ENCODE measurements at regions not wholly inside any gene's neighbourhood (a gene's known extent, or its start where the extent isn't known, plus 50 kb on each side); places are given as distances from the start of the nearest gene placed in this dataset.

GRCh38 chr2:180573951-180574350, 406.5 kb upstream of the UBE2E3 start:
- no peak for TF ChIP-seq CTCF (IDR thresholded peaks at IDR 0.05; ENCODE audit: insufficient read depth, low read length, poor library complexity, severe bottlenecking)
- DNase-seq (ENCODE audit: low read depth) = peak; percentile 4
- Histone ChIP-seq H3K27me3 (ENCODE audit: control insufficient read depth, insufficient read depth, low read length) (no peaks in the 10 kb centered on the region), H3K36me3 (ENCODE audit: control insufficient read depth, insufficient read depth, low read length) (no peaks in the 10 kb centered on the region), H3K4me3 (ENCODE audit: low read depth, low read length) (no peak overlapping the region)

GRCh38 chr2:180572346-180572745, 408.1 kb upstream of the UBE2E3 start:
- no peaks in the 10 kb centered on the region for H3K36me3 ChIP-seq (ENCODE audit: control insufficient read depth, insufficient read depth, low read length)
- H3K4me3 ChIP-seq (ENCODE audit: low read depth, low read length) = no peak overlapping the region
- no peaks in the 10 kb centered on the region for H3K27me3 ChIP-seq (ENCODE audit: control insufficient read depth, insufficient read depth, low read length)
- TF ChIP-seq CTCF (IDR thresholded peaks at IDR 0.05; ENCODE audit: insufficient read depth, low read length, poor library complexity, severe bottlenecking) = no peak
- no peak for DNase-seq (ENCODE audit: low read depth)

- Histone ChIP-seq H3K36me3 (ENCODE audit: control insufficient read depth, insufficient read depth, low read length) (no peaks in the 10 kb centered on the region), H3K27me3 (ENCODE audit: control insufficient read depth, insufficient read depth, low read length) (no peaks in the 10 kb centered on the region), H3K4me3 (ENCODE audit: low read depth, low read length) (no peak overlapping the region)
- DNase-seq (ENCODE audit: low read depth) = no peak
- TF ChIP-seq CTCF (IDR thresholded peaks at IDR 0.05; ENCODE audit: insufficient read depth, low read length, poor library complexity, severe bottlenecking) = no peak
Measured at GRCh38 chr2:180571559-180571958, 408.8 kb upstream of the UBE2E3 start.

GRCh38 chr2:180570864-180571263, 409.5 kb upstream of the UBE2E3 start:
- H3K36me3 ChIP-seq (ENCODE audit: control insufficient read depth, insufficient read depth, low read length) = no peaks in the 10 kb centered on the region
- TF ChIP-seq CTCF (IDR thresholded peaks at IDR 0.05; ENCODE audit: insufficient read depth, low read length, poor library complexity, severe bottlenecking) = no peak
- no peaks in the 10 kb centered on the region for H3K27me3 ChIP-seq (ENCODE audit: control insufficient read depth, insufficient read depth, low read length)
- H3K4me3 ChIP-seq (ENCODE audit: low read depth, low read length) = no peak overlapping the region
- DNase-seq (ENCODE audit: low read depth) = no peak

GRCh38 chr2:180564051-180564450, 416.4 kb upstream of the UBE2E3 start:
- no peak for DNase-seq (ENCODE audit: low read depth)
- Histone ChIP-seq H3K36me3 (ENCODE audit: control insufficient read depth, insufficient read depth, low read length) (no peaks in the 10 kb centered on the region), H3K4me3 (ENCODE audit: low read depth, low read length) (no peak overlapping the region), H3K27me3 (ENCODE audit: control insufficient read depth, insufficient read depth, low read length) (no peaks in the 10 kb centered on the region)
- no peak for TF ChIP-seq CTCF (IDR thresholded peaks at IDR 0.05; ENCODE audit: insufficient read depth, low read length, poor library complexity, severe bottlenecking)

GRCh38 chr2:180562378-180562777, 418.0 kb upstream of the UBE2E3 start:
- DNase-seq (ENCODE audit: low read depth) = no peak
- Histone ChIP-seq H3K36me3 (ENCODE audit: control insufficient read depth, insufficient read depth, low read length) (no peaks in the 10 kb centered on the region), H3K27me3 (ENCODE audit: control insufficient read depth, insufficient read depth, low read length) (no peaks in the 10 kb centered on the region), H3K4me3 (ENCODE audit: low read depth, low read length) (no peak overlapping the region)
- no peak for TF ChIP-seq CTCF (IDR thresholded peaks at IDR 0.05; ENCODE audit: insufficient read depth, low read length, poor library complexity, severe bottlenecking)

Measured in kidney epithelial cell (primary cell).